Testis (tissue), 2 donors: ENCODE measurements at regions not wholly inside any gene's neighbourhood (a gene's known extent, or its start where the extent isn't known, plus 50 kb on each side); places are given as distances from the start of the nearest gene placed in this dataset.

Experiments used
- POLR2A ChIP-seq: fragments of 450-650 bp; IDR thresholded peaks from one replicate; pipeline ENCODE4 v1.6.1; 2017; ENCODE audit warnings: antibody characterized with exemption, mild to moderate bottlenecking, moderate library complexity
- TF ChIP-seq, protein P1 (sequence below), 3 experiments: fragments of 450-650 bp in 2 of 3; fragments of 200-600 bp in 1 of 3; sonication (generic) in 1 of 3; IDR thresholded peaks; one replicate each; pipeline ENCODE4 v1.5.1; 2016 to 2019; ENCODE audit warnings: antibody characterized with exemption in 3 of 3, mild to moderate bottlenecking in 2 of 3, moderate library complexity in 1 of 3

GRCh38 chr13:50485979-50486935 is 357.2 kb downstream of the DLEU7 start:
- TF ChIP-seq, protein P1, sequence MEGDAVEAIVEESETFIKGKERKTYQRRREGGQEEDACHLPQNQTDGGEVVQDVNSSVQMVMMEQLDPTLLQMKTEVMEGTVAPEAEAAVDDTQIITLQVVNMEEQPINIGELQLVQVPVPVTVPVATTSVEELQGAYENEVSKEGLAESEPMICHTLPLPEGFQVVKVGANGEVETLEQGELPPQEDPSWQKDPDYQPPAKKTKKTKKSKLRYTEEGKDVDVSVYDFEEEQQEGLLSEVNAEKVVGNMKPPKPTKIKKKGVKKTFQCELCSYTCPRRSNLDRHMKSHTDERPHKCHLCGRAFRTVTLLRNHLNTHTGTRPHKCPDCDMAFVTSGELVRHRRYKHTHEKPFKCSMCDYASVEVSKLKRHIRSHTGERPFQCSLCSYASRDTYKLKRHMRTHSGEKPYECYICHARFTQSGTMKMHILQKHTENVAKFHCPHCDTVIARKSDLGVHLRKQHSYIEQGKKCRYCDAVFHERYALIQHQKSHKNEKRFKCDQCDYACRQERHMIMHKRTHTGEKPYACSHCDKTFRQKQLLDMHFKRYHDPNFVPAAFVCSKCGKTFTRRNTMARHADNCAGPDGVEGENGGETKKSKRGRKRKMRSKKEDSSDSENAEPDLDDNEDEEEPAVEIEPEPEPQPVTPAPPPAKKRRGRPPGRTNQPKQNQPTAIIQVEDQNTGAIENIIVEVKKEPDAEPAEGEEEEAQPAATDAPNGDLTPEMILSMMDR (IDR thresholded peaks at IDR 0.05): no peak
- TF ChIP-seq POLR2A: no peak
